Panc1 (cell line): ENCODE measurements at regions not wholly inside any gene's neighbourhood (a gene's known extent, or its start where the extent isn't known, plus 50 kb on each side); places are given as distances from the start of the nearest gene placed in this dataset.

Experiments used
- CTCF ChIP-seq: fragments of 450-650 bp; IDR thresholded peaks from 2 replicates; pipeline ENCODE4 v1.5.1; 2017; ENCODE audit warnings: mild to moderate bottlenecking
- REST ChIP-seq, 2 experiments: IDR thresholded peaks; 2 replicates each; pipeline ENCODE4 v1.6.1; 2011 to 2012; ENCODE audit warnings: low read depth in 2 of 2, control low read depth in 1 of 2, low read length in 1 of 2, mild to moderate bottlenecking in 1 of 2, moderate library complexity in 1 of 2; ENCODE audit not compliant: insufficient read depth in 1 of 2

DNA sequence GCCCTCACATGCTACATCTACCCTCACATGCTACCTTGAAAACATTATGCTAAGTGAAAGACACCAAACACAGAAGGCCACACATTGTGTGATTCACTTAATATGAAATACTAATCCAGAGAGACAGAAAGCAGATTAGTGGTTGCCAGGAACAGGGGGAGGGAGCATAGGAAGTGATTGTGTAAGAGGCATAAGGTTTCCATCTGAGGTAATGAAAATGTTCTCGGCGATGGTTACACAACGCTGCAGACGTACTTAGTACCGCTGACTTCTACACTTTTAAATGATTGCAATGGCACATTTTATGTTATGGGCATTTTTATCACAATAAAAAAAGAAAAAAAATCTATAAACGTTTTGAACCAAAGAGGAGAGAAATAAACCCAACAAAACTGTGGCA lies 742.3 kb downstream of the TYW1 start:
- TF ChIP-seq CTCF (no peak), REST (IDR thresholded peaks at IDR 0.05; ENCODE audit: insufficient read depth in 1 of 2, low read depth in 2 of 2, low read length in 1 of 2) (no peak)
